ENCODE measurements at regions not wholly inside any gene's neighbourhood (a gene's known extent, or its start where the extent isn't known, plus 50 kb on each side); places are given as distances from the start of the nearest gene placed in this dataset.
"Not testable (repeated sequence)": the region's sequence is repeated elsewhere in the genome, so short reads cannot be mapped to it uniquely, and the experiment has no call there.

DNA sequence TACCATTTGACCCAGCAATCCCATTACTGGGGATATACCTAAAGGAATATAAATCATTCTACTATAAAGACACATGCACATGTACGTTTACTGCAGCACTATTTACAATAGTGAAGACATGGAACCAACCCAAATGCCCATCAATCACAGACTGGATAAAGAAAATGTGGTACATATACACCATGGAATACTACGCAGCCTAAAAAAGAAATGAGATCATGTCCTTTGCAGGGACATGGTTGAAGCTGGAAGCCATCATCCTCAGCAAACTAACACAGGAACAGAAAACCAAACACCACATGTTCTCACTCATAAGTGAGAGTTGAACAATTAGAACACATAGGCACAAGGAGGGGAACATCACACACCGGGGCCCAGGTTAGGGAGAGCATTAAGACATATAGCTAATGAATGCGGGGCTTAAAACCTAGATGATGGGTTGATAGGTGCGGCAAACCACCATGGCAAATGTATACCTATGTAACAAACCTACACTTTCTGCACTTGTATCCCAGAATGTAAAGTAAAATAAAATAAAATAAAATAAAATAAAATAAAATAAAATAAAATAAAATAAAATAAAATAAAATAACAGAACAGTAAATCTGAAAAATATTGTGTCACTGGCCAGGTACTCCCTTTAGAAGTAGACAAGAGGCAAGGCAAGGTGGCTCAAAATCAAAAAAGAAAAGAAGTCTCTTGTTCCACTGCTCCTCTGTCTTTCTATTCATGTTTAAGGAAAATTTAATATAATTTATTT lies 423.8 kb upstream of the GRAMD2B start:
- not testable (repeated sequence) for DNase-seq

- DNase-seq: no peak
Observed at GRCh38 chr5:126000507-126000906, 422.7 kb upstream of the GRAMD2B start.

- DNase-seq: no peak
Observed at GRCh38 chr5:126002222-126002897, 420.8 kb upstream of the GRAMD2B start.

- DNase-seq: no peak
Observed at GRCh38 chr5:126003309-126003708, 419.9 kb upstream of the GRAMD2B start.

- no peak for DNase-seq
Observed at GRCh38 chr5:126004636-126005035, 418.6 kb upstream of the GRAMD2B start.

- DNase-seq: no peak
Observed at GRCh38 chr5:126007841-126008240, 415.4 kb upstream of the GRAMD2B start.

DNA sequence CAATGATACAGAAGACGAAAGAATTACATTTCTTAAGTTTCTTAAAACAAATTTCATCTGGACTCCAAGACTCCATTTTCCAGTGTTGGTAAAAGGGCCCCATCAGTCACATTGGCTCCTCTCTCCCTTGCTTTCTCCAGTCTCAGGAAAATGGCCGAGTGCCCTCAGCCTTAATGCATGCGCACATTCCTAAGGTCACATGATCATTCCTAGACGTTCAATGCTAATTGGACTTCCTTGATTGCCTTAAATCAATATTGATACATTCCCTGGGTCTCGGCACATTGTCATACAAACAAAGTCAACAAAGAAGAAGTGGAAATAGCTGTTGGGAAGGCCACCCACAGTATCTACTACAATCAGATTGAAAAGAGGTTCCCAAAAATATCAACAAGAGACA lies 413.6 kb upstream of the GRAMD2B start:
- DNase-seq: no peak

GRCh38 chr5:126011526-126011925 lies 411.7 kb upstream of the GRAMD2B start:
- DNase-seq: not testable (repeated sequence)

- no peak for DNase-seq
Observed at GRCh38 chr5:126014676-126015075, 408.5 kb upstream of the GRAMD2B start.

GRCh38 chr5:126015235-126016181 lies 407.7 kb upstream of the GRAMD2B start:
- DNase-seq: no peak

- no peak for DNase-seq
Observed at GRCh38 chr5:126016256-126016655, 407.0 kb upstream of the GRAMD2B start.

DNA sequence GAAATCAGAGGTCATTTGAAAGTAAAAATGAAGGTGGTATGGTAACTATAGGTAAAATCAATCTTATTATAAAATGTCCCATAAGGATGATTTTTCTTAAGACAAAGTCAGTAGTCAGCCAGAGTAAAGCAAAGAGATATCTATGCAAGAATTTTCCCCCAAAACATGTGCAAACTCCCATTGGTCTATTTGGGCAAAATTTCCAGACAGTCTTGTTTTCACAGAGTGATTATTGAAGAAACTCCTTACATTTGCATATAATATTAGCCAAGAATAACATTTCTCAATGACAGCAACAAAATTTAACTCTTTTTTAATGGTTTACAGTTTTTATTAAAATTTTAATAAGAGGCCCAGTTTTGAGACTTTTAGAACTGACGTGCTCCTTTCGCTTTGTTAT lies 406.1 kb upstream of the GRAMD2B start:
- no peak for DNase-seq

DNA sequence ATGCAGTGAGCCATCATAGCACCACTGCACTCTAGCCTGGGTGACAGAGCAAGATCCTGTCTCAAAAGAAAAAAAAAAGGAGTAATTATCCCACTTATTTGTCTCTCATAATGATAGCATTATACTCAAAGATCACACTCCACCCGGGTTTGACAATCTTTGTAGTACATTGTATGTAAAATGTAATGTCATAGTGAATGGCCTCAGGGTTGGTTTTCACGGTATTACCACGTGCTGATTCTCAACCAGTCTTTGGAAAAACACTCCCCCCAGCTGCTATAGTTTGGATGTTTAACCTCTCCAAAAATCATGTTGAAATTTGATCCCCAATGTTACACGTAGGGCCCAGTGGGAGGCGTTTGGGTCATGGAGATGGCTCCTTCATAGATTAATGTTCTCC lies 402.4 kb upstream of the GRAMD2B start:
- no peak for DNase-seq

DNA sequence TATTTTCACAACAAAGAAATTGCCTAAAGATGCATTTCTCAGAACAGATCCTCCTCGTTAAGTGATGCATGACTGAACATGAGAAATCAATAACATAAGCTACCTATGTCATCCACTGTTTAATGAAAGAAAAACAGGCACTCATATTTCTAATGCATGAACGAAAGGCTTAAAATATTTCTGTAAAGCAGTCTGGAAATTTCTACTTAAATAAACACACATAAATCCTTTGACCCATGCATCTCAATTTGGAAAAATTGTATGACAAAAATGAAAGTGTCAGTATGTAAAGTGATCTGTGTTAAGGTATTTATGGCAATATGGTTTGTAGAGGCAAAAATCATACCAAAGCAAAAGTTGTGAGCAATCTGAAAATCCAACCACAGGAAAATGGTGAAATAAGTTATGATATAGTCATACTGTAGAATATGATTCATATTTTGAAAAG lies 399.2 kb upstream of the GRAMD2B start:
- DNase-seq: no peak

DNA sequence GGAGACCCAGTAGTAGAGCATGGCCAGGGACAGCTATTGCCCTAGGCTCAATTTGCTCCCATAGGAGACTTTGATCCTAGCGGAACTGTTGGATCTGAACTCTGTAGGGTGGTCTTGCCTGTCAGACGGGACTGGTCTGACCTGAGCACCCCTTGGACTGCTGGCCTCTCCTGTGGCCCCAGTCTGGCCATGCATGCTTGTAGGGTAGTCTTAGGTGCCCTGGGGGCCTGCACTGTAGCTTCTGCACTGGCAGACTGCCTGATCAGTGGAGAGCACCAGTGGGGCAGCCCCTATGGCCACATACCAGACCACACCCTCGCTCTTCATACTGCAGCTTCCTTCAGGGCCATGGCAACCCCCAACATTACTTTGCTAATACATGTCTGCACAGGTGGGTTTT lies 396.1 kb upstream of the GRAMD2B start:
- DNase-seq: no peak

DNA sequence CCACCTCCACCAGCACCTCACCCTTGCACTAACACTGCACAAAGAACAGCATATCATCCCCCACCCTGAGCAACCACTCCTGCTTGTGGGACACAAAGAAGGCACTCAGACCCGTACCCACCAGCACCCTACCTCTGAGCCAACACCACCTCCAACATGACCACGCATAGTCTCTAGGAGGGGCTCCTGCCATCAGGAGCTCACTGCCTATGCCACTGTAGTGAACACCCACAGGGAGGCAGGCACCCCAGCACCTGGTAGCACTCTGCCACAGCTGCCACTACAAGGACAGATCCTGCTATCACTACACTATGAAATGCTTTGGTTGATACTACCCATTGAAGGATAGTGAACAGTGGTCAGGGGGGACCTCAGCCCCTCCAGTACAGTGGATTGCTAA lies 395.6 kb upstream of the GRAMD2B start:
- DNase-seq: no peak

GRCh38 chr5:126028336-126028735 lies 394.9 kb upstream of the GRAMD2B start:
- DNase-seq: no peak

GRCh38 chr5:126029282-126029681 lies 393.9 kb upstream of the GRAMD2B start:
- not testable (repeated sequence) for DNase-seq

- no peak for DNase-seq
Observed at GRCh38 chr5:126030698-126031097, 392.5 kb upstream of the GRAMD2B start.

DNA sequence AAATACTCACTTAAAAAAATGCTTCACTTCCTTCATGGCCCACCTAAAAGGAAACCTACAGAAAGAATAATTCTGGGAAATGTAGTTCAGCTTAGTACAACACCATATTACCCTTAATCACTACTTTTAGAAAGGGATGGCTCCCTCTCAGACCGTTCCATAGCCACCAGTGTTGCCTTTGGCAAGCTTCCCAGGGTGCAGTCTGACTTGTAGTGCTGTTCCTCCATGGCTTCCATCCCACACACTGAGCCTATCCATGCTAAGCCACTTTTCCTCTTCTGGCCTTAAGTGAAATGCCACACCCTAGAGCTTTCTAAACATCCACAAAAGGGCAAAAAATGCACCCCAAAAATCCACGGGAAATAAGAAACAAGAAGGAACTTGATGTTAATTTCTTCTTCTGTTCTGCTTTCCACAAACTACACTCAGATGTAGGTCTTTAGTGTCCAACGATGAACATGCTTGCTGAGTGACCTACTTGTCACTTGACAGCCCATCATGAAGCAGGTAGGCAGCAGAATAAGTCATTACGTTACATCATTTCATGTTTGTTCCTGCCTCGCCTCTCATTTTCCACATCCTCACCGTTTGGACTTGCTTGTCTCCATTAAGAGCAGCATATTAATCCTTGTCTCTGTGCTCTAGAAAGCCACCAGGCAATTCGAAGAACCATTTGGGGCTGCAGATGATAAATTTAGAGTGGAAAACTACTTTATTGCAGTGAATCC lies 391.1 kb upstream of the GRAMD2B start:
- no peak for DNase-seq

DNA sequence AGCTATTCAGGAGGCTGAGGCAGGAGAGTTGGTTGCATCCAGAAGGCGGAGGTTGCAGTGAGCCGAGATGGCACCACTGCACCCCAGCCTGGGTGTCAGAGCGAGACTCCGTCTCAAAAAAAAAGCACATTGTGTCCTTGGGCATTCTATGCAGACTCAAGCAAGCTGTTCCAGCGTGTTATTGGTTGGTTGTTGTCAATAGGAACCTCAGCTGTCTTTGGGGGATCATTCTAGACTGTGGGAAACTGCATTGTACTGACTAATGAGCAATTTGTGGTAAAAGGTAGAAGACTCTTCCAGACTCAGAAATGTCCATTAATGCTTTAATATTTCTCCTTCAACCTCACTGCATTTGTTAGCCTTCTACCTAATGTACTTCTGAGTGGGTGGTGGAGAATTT lies 379.5 kb upstream of the GRAMD2B start:
- no peak for DNase-seq

- no peak for DNase-seq
Observed at GRCh38 chr5:126044111-126044668, 379.0 kb upstream of the GRAMD2B start.
